Skin epidermis (tissue), 12 donors: ENCODE measurements at regions not wholly inside any gene's neighbourhood (a gene's known extent, or its start where the extent isn't known, plus 50 kb on each side); places are given as distances from the start of the nearest gene placed in this dataset.
"Not testable (repeated sequence)": the region's sequence is repeated elsewhere in the genome, so short reads cannot be mapped to it uniquely, and the experiment has no call there.

Source experiments
- H3K27ac ChIP-seq, 21 experiments: fragments of 200-600 bp; sonication (generic) in 11 of 21; one replicate each; pipeline ENCODE4 v1.5.0; 2020; ENCODE audit warnings: mild to moderate bottlenecking in 3 of 21, inconsistent platforms in 2 of 21, moderate library complexity in 2 of 21
- H3K4me3 ChIP-seq, 7 experiments: fragments of 200-600 bp; sonication (generic) in 2 of 7; one replicate each; pipeline ENCODE4 v1.5.0; 2020; ENCODE audit warnings: inconsistent platforms in 2 of 7, mild to moderate bottlenecking in 2 of 7, moderate library complexity in 1 of 7

DNA sequence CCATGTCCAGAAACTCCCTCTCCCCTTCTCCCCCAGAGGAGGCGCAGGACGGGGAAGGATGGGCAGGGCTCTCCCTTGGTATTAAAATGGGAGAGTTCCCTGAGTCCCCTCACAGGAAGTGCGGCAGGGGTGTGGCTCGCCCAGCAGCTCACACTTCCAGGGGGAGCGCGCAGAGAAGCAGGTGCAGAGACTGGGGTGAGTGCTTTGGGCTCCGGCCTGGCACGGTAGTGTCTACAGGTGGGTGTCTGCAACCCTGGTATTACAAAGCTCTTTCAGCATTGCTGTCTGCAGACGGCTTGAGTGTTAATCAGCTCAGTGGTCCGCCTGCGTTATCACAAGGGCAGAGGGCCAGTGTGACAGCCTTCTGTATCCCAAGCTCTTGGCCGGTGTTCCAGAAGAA lies 114.9 kb upstream of the FBXL7 start:
- no peak overlapping the region for H3K4me3 ChIP-seq
- no peak overlapping the region for H3K27ac ChIP-seq

DNA sequence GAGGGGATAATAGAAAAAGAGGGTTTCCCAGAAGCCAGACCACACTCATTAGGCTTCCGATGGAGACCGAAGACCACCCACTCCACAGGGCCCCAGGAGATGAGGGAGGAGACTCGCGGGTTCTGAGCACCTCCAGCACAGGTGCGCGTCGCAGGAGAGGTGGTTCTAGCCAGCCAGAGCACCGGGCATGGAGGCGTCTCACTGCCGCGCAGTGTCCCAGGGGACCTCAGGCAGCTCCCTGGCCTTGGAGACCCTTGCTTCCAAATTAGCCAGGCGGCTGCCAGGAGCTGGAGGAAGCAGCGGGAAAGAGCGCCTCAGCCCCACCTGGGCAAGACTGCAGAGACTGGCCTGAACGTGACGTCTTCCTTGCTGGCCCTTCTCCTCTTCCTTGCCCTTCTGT lies 115.4 kb upstream of the FBXL7 start:
- Histone ChIP-seq H3K27ac (no peak overlapping the region), H3K4me3 (no peak overlapping the region)

DNA sequence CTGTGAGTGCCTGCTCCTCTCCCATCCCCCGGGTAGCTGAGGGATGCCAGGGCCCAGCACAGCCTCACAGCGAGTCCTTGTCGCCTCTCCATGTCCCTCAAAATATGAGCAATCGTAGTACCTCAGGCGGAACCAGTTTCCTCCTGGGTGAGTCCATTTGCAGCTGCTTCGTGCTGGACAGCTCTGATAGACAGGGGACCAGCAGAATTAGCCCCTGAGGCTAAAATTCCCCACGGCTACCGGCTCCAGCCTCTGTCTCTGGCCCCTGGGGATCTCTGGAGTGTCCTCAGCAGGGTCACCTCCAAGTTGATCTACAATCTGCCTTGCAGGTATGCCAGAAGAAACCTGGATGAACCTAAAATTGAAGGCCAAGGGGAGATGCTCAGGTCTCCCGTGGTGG lies 115.8 kb upstream of the FBXL7 start:
- Histone ChIP-seq H3K27ac (no peak overlapping the region), H3K4me3 (no peak overlapping the region)

DNA sequence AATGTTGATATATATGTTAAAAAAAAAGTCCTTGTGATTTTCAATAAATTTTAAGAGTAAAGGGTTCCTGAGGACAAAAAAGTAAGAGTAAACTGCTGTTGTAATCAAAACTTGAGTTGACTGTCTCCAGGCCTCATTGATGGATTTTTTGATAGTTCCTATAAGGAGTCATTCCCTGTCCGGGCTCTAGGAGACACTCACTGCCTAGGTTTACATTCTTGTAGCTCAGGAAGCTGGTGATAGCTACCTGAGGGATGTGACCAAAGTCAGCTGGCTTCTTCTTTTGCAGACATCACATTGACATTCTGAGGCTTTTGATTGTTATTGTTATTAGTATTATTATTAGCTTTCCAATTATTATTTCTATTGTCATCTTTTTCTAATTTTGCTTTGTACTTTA lies 116.5 kb upstream of the FBXL7 start:
- Histone ChIP-seq H3K27ac (no peak overlapping the region), H3K4me3 (no peak overlapping the region)

DNA sequence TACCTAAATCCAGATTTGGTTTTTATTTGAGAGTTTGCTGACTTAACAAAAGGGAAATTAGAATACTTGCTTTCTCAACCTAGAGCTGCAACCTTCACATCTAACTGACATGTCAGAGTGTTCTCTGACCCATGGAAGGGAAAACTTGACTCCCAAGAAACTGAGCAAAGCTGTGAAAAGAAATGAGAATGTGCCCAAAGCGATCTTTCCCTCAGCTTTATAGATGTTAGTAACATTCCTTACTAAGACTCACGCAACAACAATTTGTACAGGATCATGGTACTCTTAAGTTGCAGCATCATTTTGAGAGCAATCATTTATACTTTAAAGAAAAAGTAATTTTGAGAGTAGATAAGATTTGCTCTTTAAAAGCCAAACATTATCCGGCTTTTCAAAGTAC lies 117.0 kb upstream of the FBXL7 start:
- no peak overlapping the region for H3K4me3 ChIP-seq
- H3K27ac ChIP-seq: no peak overlapping the region

DNA sequence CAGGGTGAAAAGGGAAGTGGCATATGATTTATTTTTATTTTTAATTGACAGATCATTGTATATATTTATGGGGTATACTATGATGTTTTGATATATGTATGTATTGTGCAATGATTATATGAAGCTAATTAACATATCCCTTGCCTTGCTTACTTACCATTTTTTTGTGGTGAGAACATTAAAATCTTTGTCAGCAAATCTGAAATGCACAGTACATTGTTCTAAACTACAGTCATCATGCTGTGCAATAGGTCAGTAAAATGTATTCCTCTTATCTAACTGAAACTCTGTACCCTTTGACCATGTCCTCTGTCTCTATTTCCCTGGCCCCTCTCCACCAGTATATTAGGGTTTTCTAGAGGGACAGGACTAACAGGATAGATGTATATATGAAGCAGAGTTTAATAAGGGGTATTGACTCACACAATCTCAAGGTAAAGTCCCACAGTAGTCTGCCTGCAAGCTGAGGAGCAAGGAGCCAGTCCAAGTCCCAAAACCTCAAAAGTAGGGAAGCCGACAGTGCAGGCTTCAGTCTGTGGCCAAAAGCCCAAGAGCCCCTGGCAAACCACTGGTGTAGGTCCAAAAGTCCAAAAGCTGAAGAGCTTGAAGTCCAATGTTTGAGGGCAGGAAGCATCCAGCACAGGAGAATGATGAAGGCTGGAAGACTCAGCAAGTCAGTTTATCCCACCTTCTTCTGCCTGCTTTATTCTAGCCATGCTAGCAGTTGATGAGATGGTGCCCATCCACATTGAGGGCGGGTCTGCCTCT lies 122.2 kb upstream of the FBXL7 start:
- Histone ChIP-seq H3K27ac (peak overlapping the region in 1 of 21 experiments; percentile 14), H3K4me3 (no peak overlapping the region)

DNA sequence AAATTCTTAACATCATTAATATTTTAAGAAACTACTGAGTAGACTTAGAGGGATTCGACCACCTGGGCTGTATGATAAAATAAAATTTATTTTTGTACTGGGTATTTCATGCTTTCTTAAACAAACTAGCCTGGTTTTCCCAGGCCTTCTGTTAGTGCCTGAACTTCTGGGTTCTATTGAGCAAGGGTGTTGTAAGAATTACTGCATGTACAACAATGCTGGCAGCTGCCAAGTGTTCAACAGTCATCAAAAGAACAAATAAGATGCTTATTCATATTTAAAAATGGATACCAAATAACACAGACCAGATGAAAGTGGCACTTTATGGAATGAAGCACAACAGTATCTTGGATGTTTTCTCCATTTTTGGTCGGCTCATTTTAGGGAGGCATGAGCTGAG lies 123.2 kb upstream of the FBXL7 start:
- H3K4me3 ChIP-seq: no peak overlapping the region
- peak overlapping the region in 1 of 21 experiments; percentile 25 for H3K27ac ChIP-seq

DNA sequence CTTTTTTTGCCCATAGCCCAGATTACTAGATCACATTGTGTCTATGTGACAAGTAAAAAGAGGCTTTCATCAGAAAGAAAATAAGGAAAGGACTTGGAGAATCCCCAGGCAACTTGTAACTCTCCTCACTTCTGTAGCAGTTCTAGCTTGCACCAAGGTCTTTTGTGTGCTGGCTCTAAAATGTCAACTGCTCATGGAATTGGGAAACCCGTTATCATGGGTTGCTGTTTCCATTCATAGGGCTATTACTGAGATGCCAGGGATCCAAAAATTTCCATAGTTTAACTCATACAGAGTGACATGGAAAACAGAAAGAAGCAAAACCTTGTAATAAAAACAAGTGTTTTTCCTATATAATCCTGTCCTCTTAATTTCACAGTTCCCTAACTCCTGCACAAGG lies 123.9 kb upstream of the FBXL7 start:
- no peak overlapping the region for H3K4me3 ChIP-seq
- peak overlapping the region in 2 of 21 experiments; percentile 3 to 25 for H3K27ac ChIP-seq

DNA sequence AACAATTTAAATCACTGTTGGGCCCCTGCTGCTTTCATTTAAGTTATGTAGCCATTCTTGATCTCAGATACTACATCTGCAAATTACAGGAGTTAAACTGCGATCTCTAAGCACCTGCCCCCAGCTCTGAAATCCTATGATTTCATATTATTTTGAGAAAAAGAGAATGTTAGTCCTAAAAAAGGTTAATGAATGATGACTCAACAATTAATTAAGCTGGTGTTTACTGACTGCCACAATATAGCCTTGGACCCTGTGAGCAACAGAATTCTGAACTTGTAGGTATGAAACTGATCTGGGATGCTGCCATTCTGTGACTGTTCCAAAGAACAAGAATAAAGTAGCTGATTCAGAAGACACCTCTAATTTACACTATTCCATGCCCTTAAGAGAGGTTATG lies 124.4 kb upstream of the FBXL7 start:
- Histone ChIP-seq H3K4me3 (no peak overlapping the region), H3K27ac (no peak overlapping the region)

DNA sequence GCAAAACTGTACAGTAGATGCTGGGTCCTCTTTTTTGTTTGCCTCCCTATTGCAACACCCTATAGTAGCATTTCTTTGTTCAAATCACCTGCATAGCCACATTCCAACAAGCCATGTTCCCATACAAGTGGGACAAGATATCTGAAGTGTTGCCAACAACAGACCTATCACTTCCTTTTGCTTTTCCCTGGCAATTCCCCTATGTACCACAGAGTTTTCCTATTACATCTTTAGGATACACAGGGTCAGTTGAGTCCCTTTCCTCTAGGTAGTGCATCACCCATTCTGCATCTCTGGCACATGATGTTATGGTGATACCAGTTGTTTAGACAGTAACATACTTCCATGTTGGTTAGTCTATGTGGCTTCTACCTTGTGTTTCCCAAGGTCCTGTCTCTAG lies 125.1 kb upstream of the FBXL7 start:
- H3K4me3 ChIP-seq: no peak overlapping the region

DNA sequence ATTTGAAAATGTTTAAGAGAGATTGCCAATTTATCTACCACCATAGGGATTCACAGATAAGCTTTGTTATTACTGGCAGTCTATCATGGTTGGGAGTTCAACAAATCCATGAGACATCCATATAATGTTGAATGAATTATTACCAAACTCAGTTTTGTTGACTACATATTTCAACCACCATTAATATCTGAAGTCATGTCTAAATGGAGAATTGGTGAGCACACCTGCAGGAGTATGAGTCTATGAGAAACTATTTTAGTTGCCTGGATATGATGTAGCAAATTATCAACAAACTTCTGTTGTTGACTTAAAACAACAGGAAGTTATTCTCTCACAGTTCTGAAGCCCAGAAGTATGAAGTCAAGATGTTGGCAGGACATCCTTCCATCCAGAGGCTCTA lies 126.8 kb upstream of the FBXL7 start:
- Histone ChIP-seq H3K27ac (no peak overlapping the region), H3K4me3 (no peak overlapping the region)

More for the DNA sequence above, 125.1 kb upstream of the FBXL7 start:
- H3K27ac ChIP-seq: no peak overlapping the region

DNA sequence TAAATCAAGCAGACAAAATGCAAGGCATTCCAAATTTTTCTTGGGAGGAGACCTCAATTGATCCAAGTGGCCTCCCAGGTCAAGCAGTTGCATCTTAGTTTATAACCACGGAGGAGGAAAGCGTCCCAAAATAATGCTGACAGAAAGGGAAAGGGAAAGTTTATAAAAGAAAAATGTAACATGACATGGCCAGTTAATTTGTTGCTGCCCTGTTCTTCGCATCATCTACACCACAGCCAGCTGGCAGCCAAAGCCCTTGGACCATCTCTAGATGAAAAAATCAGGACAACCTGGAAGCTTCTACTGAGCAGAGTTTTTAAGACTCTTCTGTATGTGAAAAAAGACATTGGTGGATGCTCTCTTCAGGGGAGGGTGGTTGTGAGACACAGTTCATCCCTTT lies 128.8 kb upstream of the FBXL7 start:
- Histone ChIP-seq H3K27ac (no peak overlapping the region), H3K4me3 (no peak overlapping the region)

DNA sequence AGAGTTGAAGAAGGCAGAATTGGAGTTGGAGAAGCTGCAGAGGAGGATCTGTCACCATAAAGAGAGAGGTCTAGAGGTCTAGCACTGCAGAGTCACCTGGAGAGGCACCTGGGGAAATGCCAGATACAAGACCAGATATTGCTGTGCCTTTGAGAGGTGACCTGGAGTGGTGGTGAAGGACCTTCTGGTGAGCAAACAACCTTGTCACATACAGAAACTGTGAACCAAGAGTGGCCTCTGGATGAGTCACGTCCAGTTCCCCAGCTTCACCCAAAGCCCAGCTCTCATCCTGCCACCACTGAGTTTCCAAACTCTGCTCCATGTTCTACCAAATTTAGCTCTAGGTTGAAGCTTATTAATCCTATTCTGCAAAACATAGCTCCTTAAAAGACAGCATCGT lies 131.1 kb upstream of the FBXL7 start:
- H3K27ac ChIP-seq: no peak overlapping the region

DNA sequence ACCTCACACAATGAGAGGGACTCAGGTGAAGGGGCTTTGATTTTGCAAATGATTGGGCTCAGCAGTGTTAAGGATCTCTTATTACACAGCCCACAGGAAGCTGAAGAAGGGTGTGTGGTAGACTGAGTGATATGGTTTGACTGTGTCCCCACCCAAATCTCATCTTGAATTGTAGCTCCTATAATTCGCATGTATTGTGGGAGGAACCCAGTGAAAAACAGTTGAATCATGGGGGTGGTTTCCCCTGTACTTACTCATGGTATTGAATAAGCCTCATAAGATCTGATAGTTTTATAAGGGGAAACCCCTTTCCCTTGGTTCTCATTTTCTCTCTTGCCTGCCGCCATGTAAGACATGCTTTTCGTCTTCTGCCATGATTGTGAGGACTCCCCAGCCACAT lies 132.5 kb upstream of the FBXL7 start:
- no peak overlapping the region for H3K27ac ChIP-seq

More for the DNA sequence above, 131.1 kb upstream of the FBXL7 start:
- H3K4me3 ChIP-seq: no peak overlapping the region

DNA sequence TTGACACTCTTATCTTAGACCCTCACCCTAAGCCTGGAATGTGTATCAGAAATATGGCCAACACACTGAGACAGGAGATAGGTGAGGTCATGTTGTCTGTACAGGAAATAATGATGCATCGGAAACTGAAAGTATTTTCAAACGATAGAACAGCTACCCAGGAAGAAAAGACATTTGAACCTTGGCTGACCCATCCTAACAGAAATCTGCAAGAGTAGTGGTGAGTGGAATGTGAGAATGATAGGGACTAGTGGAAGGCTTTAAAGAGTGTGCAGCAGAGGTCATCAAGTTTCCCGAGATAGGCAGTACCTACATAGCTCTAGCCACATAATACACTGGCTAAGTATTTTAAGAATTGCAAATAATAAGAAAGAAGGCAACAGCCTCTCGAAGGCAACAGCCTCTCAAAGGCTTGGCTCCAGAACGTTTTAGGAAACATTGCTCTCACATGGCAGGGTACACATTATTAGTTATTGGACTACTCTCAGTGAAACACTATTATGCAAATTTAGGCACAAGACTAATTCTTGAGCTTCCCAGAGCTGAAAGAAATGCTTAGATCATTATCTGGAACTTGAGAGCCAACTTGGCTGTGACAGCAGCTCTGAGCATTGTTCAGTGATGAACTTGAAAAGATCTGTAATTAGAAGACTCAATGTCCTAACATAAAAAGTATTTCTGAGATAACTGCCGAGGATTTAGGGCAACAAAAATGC lies 133.1 kb upstream of the FBXL7 start:
- Histone ChIP-seq H3K27ac (no peak overlapping the region), H3K4me3 (no peak overlapping the region)

More for the DNA sequence above, 132.5 kb upstream of the FBXL7 start:
- no peak overlapping the region for H3K4me3 ChIP-seq

DNA sequence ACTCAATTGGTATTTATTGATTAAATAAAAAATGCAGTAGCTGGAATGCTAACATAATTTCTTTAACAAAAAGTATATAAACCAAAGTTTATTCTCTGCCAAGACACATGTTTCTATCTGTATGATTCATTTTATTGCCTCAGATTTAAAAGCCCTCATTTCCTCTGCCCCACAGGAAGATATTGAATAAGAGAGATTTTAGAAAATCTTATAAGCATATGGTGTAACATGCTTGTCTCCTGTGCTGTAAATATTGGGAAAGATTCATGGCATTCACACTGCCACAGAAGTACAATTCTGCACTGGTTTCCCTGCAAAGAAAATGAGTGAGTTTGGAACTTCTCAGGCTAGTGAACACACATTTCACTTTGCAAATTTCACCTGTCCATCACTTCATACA lies 134.9 kb upstream of the FBXL7 start:
- H3K4me3 ChIP-seq: no peak overlapping the region
- H3K27ac ChIP-seq: no peak overlapping the region

DNA sequence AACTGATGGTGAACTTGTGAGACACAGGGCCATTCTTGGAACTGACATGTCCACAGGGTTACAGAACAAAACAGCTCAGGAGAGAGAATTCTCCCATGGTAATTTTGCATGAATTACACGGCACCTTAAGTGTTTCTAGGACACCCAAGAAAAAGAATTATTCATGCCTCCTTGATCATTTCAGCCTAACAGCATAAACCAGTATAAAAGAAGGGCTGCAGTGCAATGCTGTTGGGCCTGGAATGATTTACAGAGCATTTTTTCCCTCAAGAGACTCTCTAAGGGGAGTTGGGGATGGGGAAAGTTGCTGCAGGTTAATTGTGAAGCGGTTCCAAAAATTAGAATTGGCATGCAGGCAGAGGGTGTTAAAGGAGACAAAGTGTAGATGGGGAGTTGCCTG lies 136.4 kb upstream of the FBXL7 start:
- H3K4me3 ChIP-seq: no peak overlapping the region
- H3K27ac ChIP-seq: no peak overlapping the region

DNA sequence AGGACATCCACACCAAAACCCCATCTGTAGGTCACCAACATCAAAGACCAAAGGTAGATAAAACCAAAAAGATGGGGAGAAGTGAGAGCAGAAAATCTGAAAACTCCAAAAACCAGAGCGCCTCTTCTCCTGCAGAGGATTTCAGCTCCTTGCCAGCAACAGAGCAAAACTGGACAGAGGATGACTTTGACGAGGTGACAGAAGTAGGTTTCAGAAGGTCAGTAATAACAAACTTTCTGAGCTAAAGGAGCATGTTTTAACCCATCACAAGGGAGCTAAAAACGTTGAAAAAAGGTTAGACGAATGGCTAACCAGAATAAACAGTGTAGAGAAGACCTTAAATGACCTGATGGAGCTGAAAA lies 142.9 kb upstream of the FBXL7 start:
- H3K27ac ChIP-seq, H3K4me3 ChIP-seq: not testable (repeated sequence)

DNA sequence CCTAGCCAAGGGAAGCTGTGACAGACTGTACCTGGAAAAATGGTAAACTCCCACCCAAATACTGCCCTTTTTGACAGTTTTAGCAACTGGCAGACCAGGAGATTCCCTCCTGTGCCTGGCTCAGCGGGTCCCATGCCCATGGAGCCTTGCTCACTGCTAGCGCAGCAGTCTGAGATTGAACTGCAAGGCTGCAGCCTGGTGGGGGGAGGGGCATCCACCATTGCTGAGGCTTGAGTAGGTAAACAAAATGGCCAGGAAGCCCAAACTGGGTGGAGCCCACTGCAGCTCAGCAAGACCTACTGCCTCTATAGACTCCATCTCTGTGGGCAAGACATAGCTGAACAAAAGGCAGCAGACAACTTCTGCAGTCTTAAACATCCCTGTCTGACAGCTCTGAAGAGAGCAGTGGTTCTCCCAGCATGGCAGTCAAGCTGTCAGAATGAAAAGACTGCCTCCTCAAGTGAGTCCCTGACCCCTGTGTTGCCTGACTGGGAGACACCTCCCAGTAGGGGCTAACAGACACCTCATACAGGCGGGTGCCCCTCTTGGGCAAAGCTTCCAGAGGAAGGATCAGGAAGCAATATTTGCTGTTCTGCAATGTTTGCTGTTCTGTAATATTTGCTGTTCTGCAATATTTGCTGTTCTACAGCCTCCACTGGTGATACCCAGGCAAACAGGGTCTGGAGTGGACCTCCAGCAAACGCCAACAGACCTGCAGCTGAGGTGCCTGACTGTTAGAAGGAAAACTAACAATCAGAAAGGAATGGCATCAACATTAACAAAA lies 143.5 kb upstream of the FBXL7 start:
- H3K27ac ChIP-seq, H3K4me3 ChIP-seq: not testable (repeated sequence)

DNA sequence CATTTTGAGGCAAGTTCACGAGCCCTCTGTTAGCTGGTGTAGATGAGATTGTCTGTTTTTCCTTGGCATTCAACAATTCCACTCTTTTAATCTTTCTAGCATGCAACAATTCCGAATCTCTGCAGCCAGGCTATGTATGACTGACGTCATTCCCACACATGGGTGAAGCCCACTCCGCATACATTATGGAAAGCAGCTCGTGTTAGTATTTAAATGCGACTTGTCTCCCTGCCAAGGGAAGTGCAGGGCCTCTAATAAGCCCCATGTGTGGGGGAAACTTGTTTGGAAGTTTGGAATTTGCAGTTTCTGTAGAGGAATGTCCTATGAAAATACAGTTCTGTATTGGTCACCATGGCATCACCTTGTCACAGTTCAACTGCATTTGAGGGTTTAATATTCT lies 146.0 kb upstream of the FBXL7 start:
- H3K27ac ChIP-seq: no peak overlapping the region
- no peak overlapping the region for H3K4me3 ChIP-seq

DNA sequence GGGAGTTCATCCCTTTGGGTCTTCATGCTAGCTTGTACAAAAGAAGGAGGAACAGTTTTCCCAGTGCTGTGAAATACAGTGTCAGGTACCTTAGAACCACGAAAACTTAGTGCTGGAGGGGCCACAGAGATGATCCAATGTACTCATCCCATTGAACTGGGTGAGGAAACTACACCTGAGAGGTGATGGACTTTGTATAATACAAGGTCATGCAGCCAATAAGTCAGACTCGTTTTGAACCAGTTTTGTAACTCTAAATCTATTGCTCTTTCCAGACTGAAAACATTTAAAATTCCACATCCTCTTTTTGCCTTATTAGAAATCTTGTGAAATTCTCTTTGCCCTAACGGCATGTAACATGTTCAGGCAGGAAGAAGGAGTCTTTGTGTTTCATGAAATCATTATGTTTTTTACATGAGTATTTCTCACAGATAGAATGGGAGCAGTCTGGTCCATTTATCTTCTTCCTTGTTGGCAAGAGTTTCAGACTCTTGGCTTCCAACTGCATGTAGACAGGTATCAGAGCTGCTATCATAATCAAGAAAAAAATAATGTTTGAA lies 146.8 kb upstream of the FBXL7 start:
- Histone ChIP-seq H3K4me3 (no peak overlapping the region), H3K27ac (no peak overlapping the region)
